HCT116 (cell line): ENCODE measurements at regions not wholly inside any gene's neighbourhood (a gene's known extent, or its start where the extent isn't known, plus 50 kb on each side); places are given as distances from the start of the nearest gene placed in this dataset.

Experiments used
- CTCF ChIP-seq, 3 experiments: fragments of 200-600 bp in 1 of 3; sonication (generic) in 1 of 3; IDR thresholded peaks in 2 of 3; conservative IDR thresholded peaks in 1 of 3; 2 replicates each; pipeline ENCODE4 v1.5.1; 2012 to 2017; ENCODE audit warnings: low read depth in 2 of 3, low read length in 2 of 3, antibody characterized with exemption in 1 of 3, borderline replicate concordance in 1 of 3, control low read depth in 1 of 3, mild to moderate bottlenecking in 1 of 3, mixed read lengths in 1 of 3, mixed run types in 1 of 3, moderate library complexity in 1 of 3; ENCODE audit not compliant: insufficient read depth in 1 of 3
- EZH2 ChIP-seq: fragments of 200-600 bp; sonication (generic); IDR thresholded peaks from 2 replicates; pipeline ENCODE4 v1.6.1; 2017; ENCODE audit warnings: antibody characterized with exemption, mixed run types
- EZH2phosphoT487 ChIP-seq: fragments of 200-600 bp; IDR thresholded peaks from 2 replicates; pipeline ENCODE4 v1.6.1; 2018; ENCODE audit warnings: antibody characterized with exemption, borderline replicate concordance
- POLR2A ChIP-seq: IDR thresholded peaks from 2 replicates; pipeline ENCODE4 v1.7.0; 2011; ENCODE audit warnings: borderline replicate concordance; ENCODE audit not compliant: insufficient read depth, insufficient read length; ENCODE audit errors: extremely low read depth
- POLR2AphosphoS5 ChIP-seq: IDR thresholded peaks from 2 replicates; pipeline ENCODE4 v1.6.1; 2011; ENCODE audit warnings: mild to moderate bottlenecking, low read depth, low read length, moderate library complexity

GRCh38 chr6:121956782-121957181, 442.7 kb upstream of the HSF2 start:
- no peak for TF ChIP-seq CTCF (IDR thresholded peaks at IDR 0.05 in 2 of 3, conservative IDR thresholded peaks at IDR 0.05 in 1 of 3; ENCODE audit: borderline replicate concordance in 1 of 3, insufficient read depth in 1 of 3, low read depth in 2 of 3, low read length in 2 of 3)
- TF ChIP-seq EZH2, result no peak
- no peak for TF ChIP-seq POLR2AphosphoS5
- no peak for TF ChIP-seq POLR2A
- no peak for TF ChIP-seq EZH2phosphoT487
